Erythroblast (primary cell): ENCODE measurements at regions not wholly inside any gene's neighbourhood (a gene's known extent, or its start where the extent isn't known, plus 50 kb on each side); places are given as distances from the start of the nearest gene placed in this dataset.

Source experiments
- GATA1 ChIP-seq: IDR thresholded peaks from 2 replicates; pipeline ENCODE4 v1.6.1; 2011; ENCODE audit warnings: low read depth, mild to moderate bottlenecking, control low read depth, low read length, moderate library complexity
- POLR2A ChIP-seq: IDR thresholded peaks from 2 replicates; pipeline ENCODE4 v1.6.1; 2011; ENCODE audit warnings: mild to moderate bottlenecking, low read length

DNA sequence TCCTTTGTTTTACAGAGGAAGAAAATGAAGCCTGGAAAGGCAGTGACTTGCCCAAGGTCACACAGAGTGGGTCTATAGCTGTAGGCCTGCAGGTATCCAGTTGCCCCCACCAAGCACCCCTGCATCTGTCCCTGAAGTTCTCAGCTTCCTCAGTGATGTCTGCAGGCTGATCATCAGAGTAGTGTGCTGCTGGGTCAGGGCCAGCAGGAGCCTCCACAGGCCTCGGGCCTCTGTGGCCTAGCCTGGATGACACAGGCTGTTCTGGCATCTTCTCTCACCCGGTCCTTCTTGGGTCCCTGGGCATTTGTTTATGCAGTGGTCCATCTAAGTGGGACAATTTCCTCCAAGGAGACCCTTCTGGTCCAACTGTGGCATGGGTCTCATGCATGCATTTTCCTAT lies 74.8 kb upstream of the E2F8 start:
- TF ChIP-seq POLR2A (no peak), GATA1 (no peak)
